ENCODE measurements at regions not wholly inside any gene's neighbourhood (a gene's known extent, or its start where the extent isn't known, plus 50 kb on each side); places are given as distances from the start of the nearest gene placed in this dataset.

GRCh38 chr1:232553050-232553754 lies 76.7 kb downstream of the SIPA1L2 start:
- Histone ChIP-seq H4K91ac (ENCODE audit: low read length) (no peak overlapping the region), H3K9ac (ENCODE audit: low read length) (no peak overlapping the region), H4K8ac (ENCODE audit: low read length) (peak overlapping the region; percentile 74), H3K4me3 (ENCODE audit: insufficient read depth in 1 of 2, low read depth in 1 of 2, low read length in 2 of 2) (no peak overlapping the region), H3K4me1 (ENCODE audit: control insufficient read depth, insufficient read depth, low read depth, low read length) (peaks cover 20% of the 10 kb centered on the region), H3K27me3 (ENCODE audit: control insufficient read depth in 1 of 2, insufficient read depth in 1 of 2, low read length in 2 of 2) (no peaks in the 10 kb centered on the region), H2BK12ac (ENCODE audit: low read length in 2 of 2) (peak overlapping the region; percentile 49 to 82), H3K4ac (ENCODE audit: low read depth in 1 of 2, low read length in 2 of 2) (peak overlapping the region; percentile 0 to 24), H3K23ac (ENCODE audit: low read length in 2 of 2) (no peak overlapping the region), H2AK5ac (ENCODE audit: low read length, severe bottlenecking) (peak overlapping the region; percentile 84), H3K14ac (ENCODE audit: low read length in 2 of 2) (no peak overlapping the region), H3K79me1 (replicated peaks; ENCODE audit: low read length, poor library complexity, severe bottlenecking) (peaks cover 20% of the 10 kb centered on the region), H3K27ac (ENCODE audit: low read length, poor library complexity, severe bottlenecking) (peak overlapping the region; percentile 34), H3K36me3 (ENCODE audit: control insufficient read depth in 1 of 2, insufficient read depth in 2 of 2, low read depth in 1 of 2, low read length in 2 of 2) (peaks cover 0 to 7% of the 10 kb centered on the region in 2 experiments), H3K9me3 (ENCODE audit: control insufficient read depth, low read length) (no peaks in the 10 kb centered on the region), H2BK15ac (ENCODE audit: low read depth, poor library complexity, severe bottlenecking) (peak overlapping the region; percentile 30), H2BK5ac (ENCODE audit: low read depth, low read length, poor library complexity, severe bottlenecking) (no peak overlapping the region), H3K4me2 (ENCODE audit: low read length, poor library complexity, severe bottlenecking) (no peak overlapping the region), H2AFZ (ENCODE audit: low read depth, low read length) (no peak overlapping the region), H3K18ac (ENCODE audit: low read depth in 1 of 2, low read length in 2 of 2) (peak overlapping the region; percentile 68 to 79), H2BK120ac (ENCODE audit: low read depth, low read length) (peak overlapping the region; percentile 57)
- peak; percentile 50 for DNase-seq
- 56% methylated on average over 9 of the region's 12 CpGs for WGBS

DNA sequence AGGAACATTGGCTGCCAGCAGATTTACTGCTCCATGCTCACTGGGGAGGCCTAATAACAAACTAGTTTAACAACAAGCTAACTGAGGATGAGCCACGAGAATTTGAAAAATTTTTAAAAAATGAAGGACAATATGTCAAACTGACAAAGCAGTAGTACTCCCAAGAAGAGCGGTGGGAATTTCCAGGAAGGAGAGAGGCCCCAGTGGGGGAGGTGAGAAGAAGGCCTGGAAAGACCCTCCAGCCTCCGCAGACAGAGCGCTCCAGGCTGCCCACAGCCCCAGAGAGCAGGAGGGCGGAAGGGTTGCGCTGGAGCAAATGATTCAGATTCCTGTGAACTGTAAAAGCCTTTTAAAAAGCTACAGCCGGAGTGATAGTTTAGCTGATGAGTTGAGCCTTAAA lies 78.5 kb downstream of the SIPA1L2 start:
- Histone ChIP-seq H3K27me3 (ENCODE audit: control insufficient read depth in 1 of 2, insufficient read depth in 1 of 2, low read length in 2 of 2) (peaks cover 0 to 3% of the 10 kb centered on the region in 2 experiments), H2BK120ac (ENCODE audit: low read depth, low read length) (no peak overlapping the region), H2BK15ac (ENCODE audit: low read depth, poor library complexity, severe bottlenecking) (no peak overlapping the region), H2AFZ (ENCODE audit: low read depth, low read length) (no peak overlapping the region), H3K27ac (ENCODE audit: low read length, poor library complexity, severe bottlenecking) (peak overlapping the region; percentile 92), H3K23ac (ENCODE audit: low read length in 2 of 2) (no peak overlapping the region), H3K4me3 (ENCODE audit: insufficient read depth in 1 of 2, low read depth in 1 of 2, low read length in 2 of 2) (no peak overlapping the region), H3K9me3 (ENCODE audit: control insufficient read depth, low read length) (no peaks in the 10 kb centered on the region), H4K8ac (ENCODE audit: low read length) (no peak overlapping the region), H3K4ac (ENCODE audit: low read depth in 1 of 2, low read length in 2 of 2) (no peak overlapping the region), H3K4me2 (ENCODE audit: low read length, poor library complexity, severe bottlenecking) (no peak overlapping the region), H3K14ac (ENCODE audit: low read length in 2 of 2) (no peak overlapping the region), H3K9ac (ENCODE audit: low read length) (no peak overlapping the region), H3K4me1 (ENCODE audit: control insufficient read depth, insufficient read depth, low read depth, low read length) (peaks cover 21% of the 10 kb centered on the region), H2AK5ac (ENCODE audit: low read length, severe bottlenecking) (no peak overlapping the region), H4K91ac (ENCODE audit: low read length) (no peak overlapping the region), H3K18ac (ENCODE audit: low read depth in 1 of 2, low read length in 2 of 2) (peak overlapping the region in 1 of 2 experiments; percentile 59), H3K36me3 (ENCODE audit: control insufficient read depth in 1 of 2, insufficient read depth in 2 of 2, low read depth in 1 of 2, low read length in 2 of 2) (peaks cover 0 to 7% of the 10 kb centered on the region in 2 experiments), H3K79me1 (replicated peaks; ENCODE audit: low read length, poor library complexity, severe bottlenecking) (peaks cover 15% of the 10 kb centered on the region), H2BK12ac (ENCODE audit: low read length in 2 of 2) (no peak overlapping the region), H2BK5ac (ENCODE audit: low read depth, low read length, poor library complexity, severe bottlenecking) (no peak overlapping the region)
- 29% methylated on average over 6 of the region's 7 CpGs for WGBS
- DNase-seq = peak; percentile 61

- 83% methylated on average over 2 of the region's 2 CpGs for WGBS
- Histone ChIP-seq H3K27me3 (ENCODE audit: control insufficient read depth in 1 of 2, insufficient read depth in 1 of 2, low read length in 2 of 2) (peaks cover 0 to 3% of the 10 kb centered on the region in 2 experiments), H2BK15ac (ENCODE audit: low read depth, poor library complexity, severe bottlenecking) (no peak overlapping the region), H3K4me3 (ENCODE audit: insufficient read depth in 1 of 2, low read depth in 1 of 2, low read length in 2 of 2) (no peak overlapping the region), H3K9me3 (ENCODE audit: control insufficient read depth, low read length) (no peaks in the 10 kb centered on the region), H3K4me2 (ENCODE audit: low read length, poor library complexity, severe bottlenecking) (no peak overlapping the region), H2BK5ac (ENCODE audit: low read depth, low read length, poor library complexity, severe bottlenecking) (no peak overlapping the region), H2AK5ac (ENCODE audit: low read length, severe bottlenecking) (no peak overlapping the region), H3K18ac (ENCODE audit: low read depth in 1 of 2, low read length in 2 of 2) (no peak overlapping the region), H3K27ac (ENCODE audit: low read length, poor library complexity, severe bottlenecking) (no peak overlapping the region), H2BK120ac (ENCODE audit: low read depth, low read length) (no peak overlapping the region), H2AFZ (ENCODE audit: low read depth, low read length) (no peak overlapping the region), H3K4me1 (ENCODE audit: control insufficient read depth, insufficient read depth, low read depth, low read length) (peaks cover 21% of the 10 kb centered on the region), H3K23ac (ENCODE audit: low read length in 2 of 2) (no peak overlapping the region), H2BK12ac (ENCODE audit: low read length in 2 of 2) (no peak overlapping the region), H3K14ac (ENCODE audit: low read length in 2 of 2) (no peak overlapping the region), H3K4ac (ENCODE audit: low read depth in 1 of 2, low read length in 2 of 2) (no peak overlapping the region), H3K79me1 (replicated peaks; ENCODE audit: low read length, poor library complexity, severe bottlenecking) (peaks cover 12% of the 10 kb centered on the region), H3K9ac (ENCODE audit: low read length) (no peak overlapping the region), H4K8ac (ENCODE audit: low read length) (no peak overlapping the region), H3K36me3 (ENCODE audit: control insufficient read depth in 1 of 2, insufficient read depth in 2 of 2, low read depth in 1 of 2, low read length in 2 of 2) (peaks cover 0 to 7% of the 10 kb centered on the region in 2 experiments), H4K91ac (ENCODE audit: low read length) (no peak overlapping the region)
- no peak for DNase-seq
Observed at GRCh38 chr1:232550007-232550406, 79.9 kb downstream of the SIPA1L2 start.

GRCh38 chr1:232548691-232549090 lies 81.2 kb downstream of the SIPA1L2 start:
- no peak overlapping the region for H3K27ac ChIP-seq (ENCODE audit: low read length, poor library complexity, severe bottlenecking)
- peak overlapping the region; percentile 72 for H4K91ac ChIP-seq (ENCODE audit: low read length)
- H3K14ac ChIP-seq (ENCODE audit: low read length in 2 of 2) = peak overlapping the region in 1 of 2 experiments; percentile 88
- no peak overlapping the region for H2BK5ac ChIP-seq (ENCODE audit: low read depth, low read length, poor library complexity, severe bottlenecking)
- peak overlapping the region in 1 of 2 experiments; percentile 23 for H2BK12ac ChIP-seq (ENCODE audit: low read length in 2 of 2)
- H3K9me3 ChIP-seq (ENCODE audit: control insufficient read depth, low read length) = no peaks in the 10 kb centered on the region
- H2BK120ac ChIP-seq (ENCODE audit: low read depth, low read length) = no peak overlapping the region
- H3K4me1 ChIP-seq (ENCODE audit: control insufficient read depth, insufficient read depth, low read depth, low read length) = peaks cover 19% of the 10 kb centered on the region
- no peak overlapping the region for H2BK15ac ChIP-seq (ENCODE audit: low read depth, poor library complexity, severe bottlenecking)
- peaks cover 0 to 7% of the 10 kb centered on the region in 2 experiments for H3K36me3 ChIP-seq (ENCODE audit: control insufficient read depth in 1 of 2, insufficient read depth in 2 of 2, low read depth in 1 of 2, low read length in 2 of 2)
- no peak overlapping the region for H3K4me3 ChIP-seq (ENCODE audit: insufficient read depth in 1 of 2, low read depth in 1 of 2, low read length in 2 of 2)
- no peak overlapping the region for H3K4me2 ChIP-seq (ENCODE audit: low read length, poor library complexity, severe bottlenecking)
- peaks cover 0 to 3% of the 10 kb centered on the region in 2 experiments for H3K27me3 ChIP-seq (ENCODE audit: control insufficient read depth in 1 of 2, insufficient read depth in 1 of 2, low read length in 2 of 2)
- H3K18ac ChIP-seq (ENCODE audit: low read depth in 1 of 2, low read length in 2 of 2) = peak overlapping the region in 1 of 2 experiments; percentile 63
- H3K79me1 ChIP-seq (replicated peaks; ENCODE audit: low read length, poor library complexity, severe bottlenecking) = peaks cover 14% of the 10 kb centered on the region
- DNase-seq = no peak
- H4K8ac ChIP-seq (ENCODE audit: low read length) = peak overlapping the region; percentile 45
- no peak overlapping the region for H2AFZ ChIP-seq (ENCODE audit: low read depth, low read length)
- no peak overlapping the region for H3K9ac ChIP-seq (ENCODE audit: low read length)
- no peak overlapping the region for H2AK5ac ChIP-seq (ENCODE audit: low read length, severe bottlenecking)
- WGBS = 94% methylated on average over 5 of the region's 5 CpGs
- peak overlapping the region in 1 of 2 experiments; percentile 24 for H3K4ac ChIP-seq (ENCODE audit: low read depth in 1 of 2, low read length in 2 of 2)
- peak overlapping the region in 1 of 2 experiments; percentile 6 for H3K23ac ChIP-seq (ENCODE audit: low read length in 2 of 2)

All from mesenchymal stem cell (in vitro differentiated cells and primary cell).